ENCODE measurements at regions not wholly inside any gene's neighbourhood (a gene's known extent, or its start where the extent isn't known, plus 50 kb on each side); places are given as distances from the start of the nearest gene placed in this dataset.
"Not testable (repeated sequence)": the region's sequence is repeated elsewhere in the genome, so short reads cannot be mapped to it uniquely, and the experiment has no call there.

GRCh38 chr10:2920637-2921036 is 146.7 kb upstream of the PFKP start:
- DNase-seq (ENCODE audit: low read depth) = no peak

DNA sequence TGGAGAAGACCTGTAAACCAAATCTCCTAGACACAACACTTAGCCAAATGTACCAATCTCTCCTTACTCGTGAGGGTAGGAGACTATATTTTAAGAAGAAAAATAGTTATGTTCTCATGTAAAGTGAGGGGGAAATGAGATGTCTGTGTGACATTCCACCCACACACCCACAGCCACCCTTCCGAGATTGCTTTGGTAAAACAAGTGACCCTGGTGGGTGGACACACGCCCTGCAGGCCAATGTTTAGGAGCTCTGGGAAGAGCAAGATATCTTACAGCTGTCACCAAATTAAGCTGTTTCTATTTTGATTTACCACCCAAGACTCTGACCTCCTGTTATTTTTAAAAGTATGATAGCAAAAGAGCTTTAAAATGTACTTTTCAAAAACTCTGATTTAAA is 147.2 kb upstream of the PFKP start:
- no peak for DNase-seq (ENCODE audit: low read depth)

DNA sequence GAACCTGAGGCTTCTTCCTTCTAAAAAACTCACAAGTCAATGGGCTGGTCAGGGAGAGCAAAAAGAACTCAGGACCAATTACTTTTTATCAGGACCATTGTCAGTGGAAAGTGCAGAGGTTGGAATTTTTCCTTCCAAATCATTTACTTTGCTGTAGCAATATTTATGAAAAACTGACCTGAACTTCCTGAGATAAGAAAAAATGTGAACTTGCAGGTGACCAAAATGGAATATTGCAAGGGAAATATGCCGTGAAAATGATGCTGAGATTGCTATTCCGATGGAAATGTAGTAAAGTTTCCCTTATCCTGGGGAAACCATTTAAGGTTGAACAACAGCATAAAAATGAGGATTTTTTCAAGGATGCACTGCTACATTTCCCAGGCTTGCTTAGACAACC is 148.3 kb upstream of the PFKP start:
- DNase-seq (ENCODE audit: low read depth) = no peak

DNA sequence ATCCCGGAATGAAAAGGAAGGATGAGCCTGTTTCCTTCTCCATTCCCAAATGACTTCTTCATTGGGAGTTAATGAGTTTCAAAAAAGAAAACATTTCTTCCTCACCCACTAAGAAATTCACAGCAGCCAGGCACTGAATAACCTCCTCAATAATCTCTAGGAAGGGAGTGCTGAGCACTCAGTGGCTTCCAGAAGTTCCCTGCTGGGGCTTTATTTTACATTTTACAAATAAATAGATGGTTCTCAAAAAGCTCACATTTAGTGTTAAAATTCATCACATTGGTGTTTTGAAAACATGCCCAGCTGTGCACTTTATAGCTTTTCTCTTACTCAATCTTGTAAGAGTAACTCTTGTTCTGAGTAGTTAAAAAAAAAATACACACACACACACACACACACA is 148.9 kb upstream of the PFKP start:
- no peak for DNase-seq (ENCODE audit: low read depth)

- no peak for DNase-seq (ENCODE audit: low read depth)
Observed at GRCh38 chr10:2917926-2918325, 149.4 kb upstream of the PFKP start.

- DNase-seq (ENCODE audit: low read depth) = no peak
Observed at GRCh38 chr10:2915412-2915811, 151.9 kb upstream of the PFKP start.

GRCh38 chr10:2914741-2915140 is 152.6 kb upstream of the PFKP start:
- no peak for DNase-seq (ENCODE audit: low read depth)

- DNase-seq (ENCODE audit: low read depth) = no peak
Observed at GRCh38 chr10:2913474-2913873, 153.9 kb upstream of the PFKP start.

DNA sequence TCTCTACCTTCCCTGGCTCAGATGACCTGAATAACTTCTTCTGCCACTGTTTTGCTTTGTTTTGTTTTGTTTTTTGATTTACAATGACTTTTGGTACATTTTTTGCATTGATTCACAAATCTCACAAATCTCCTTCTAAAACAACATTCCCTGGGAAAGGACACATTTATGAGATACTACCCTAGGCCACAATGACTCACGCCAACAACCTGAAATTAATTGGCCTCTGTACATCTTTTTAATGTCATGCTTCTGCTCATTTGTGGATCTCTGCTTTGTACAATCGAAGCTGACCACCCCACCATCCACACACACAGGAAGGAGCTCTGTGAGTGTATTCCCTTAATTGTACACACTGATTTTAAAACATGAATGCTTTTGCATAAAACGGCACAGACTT is 156.7 kb upstream of the PFKP start:
- peak; percentile 3 for DNase-seq (ENCODE audit: low read depth)

- no peak for DNase-seq (ENCODE audit: low read depth)
Observed at GRCh38 chr10:2909921-2910320, 157.4 kb upstream of the PFKP start.

- no peak for DNase-seq (ENCODE audit: low read depth)
Observed at GRCh38 chr10:2908851-2909630, 158.3 kb upstream of the PFKP start.

DNA sequence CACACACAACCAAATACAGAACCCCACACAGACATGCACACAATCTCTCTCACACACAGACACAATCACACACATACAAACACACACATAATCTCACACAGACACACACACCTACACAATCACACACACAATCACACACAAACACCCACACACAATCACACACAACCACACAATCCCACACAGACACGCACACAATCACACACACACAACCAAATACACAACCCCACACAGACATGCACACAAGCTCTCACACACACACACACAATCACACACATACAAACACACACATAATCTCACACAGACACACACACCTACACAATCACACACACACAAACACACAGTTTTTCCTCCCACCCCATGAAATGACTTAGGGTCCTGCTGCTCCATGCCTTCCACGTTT is 160.4 kb upstream of the PFKP start:
- no peak for DNase-seq (ENCODE audit: low read depth)

DNA sequence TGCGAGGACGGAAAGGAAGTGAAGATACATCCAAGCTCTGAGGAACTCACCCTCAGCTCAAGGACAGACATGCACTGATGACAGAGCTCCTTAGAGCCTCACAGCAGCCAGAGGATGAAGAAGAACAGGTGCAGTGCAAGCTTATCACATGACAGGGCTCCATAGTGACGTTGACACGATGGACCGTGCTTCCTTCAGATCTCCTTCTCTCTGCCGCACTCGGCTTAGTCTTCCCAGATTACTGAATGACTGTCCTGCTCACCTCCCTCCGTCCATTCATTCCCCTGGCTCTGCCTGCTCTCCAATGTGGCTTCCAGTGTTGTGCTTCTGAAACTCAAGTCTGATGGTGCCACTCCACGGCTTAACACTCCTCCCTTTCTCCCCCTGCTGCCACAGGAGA is 161.5 kb upstream of the PFKP start:
- DNase-seq (ENCODE audit: low read depth) = no peak

- DNase-seq (ENCODE audit: low read depth) = no peak
Observed at GRCh38 chr10:2900530-2900929, 166.8 kb upstream of the PFKP start.

DNA sequence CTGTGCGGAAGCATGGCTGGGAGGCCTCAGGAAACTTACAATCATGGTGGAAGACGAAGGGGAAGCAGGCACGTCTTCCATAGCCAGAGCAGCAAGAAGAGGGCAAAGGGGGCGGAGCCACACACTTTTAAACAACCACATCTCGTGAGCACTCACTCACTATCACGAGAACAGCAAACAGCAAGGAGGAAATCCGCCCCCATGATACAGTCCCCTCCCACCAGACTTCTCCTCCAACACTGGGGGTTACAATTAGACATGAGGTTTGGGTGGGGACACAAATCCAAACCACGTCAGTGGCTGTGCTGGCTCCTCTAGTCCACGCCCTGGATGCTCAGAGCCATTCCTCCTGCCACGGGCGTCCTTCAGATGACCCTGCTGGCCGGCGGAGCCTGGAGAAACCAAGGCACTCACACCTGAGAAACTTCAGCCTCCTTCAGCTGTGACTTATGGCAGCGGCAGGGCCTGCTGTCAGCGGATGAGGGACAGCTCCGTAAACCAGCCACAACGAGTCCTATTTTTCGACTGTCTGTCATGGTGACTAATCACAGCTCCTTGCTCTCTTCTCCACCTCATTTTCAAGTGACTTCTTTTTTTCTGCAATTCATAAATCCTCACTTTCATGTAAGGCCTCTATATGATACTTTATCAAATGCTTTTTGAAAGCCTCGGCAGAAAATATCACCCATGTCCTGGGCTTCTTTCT is 167.9 kb upstream of the PFKP start:
- no peak for DNase-seq (ENCODE audit: low read depth)

DNA sequence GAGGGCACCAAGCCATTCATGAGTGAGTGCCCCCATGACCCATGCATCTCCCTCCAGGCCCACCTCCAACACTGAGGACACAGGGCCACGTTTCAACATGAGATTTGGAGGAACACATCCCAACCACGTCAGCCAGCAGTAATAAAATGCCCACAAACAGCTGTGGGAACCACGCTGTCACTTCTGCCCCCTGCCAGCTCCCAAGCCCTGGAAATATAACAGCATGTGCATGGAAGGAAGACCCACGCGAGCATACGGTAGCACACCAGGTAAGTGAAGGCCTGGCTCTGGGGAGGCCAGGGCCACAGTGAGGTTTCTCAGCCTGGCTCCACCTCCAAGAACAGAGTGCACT is 168.9 kb upstream of the PFKP start:
- no peak for DNase-seq (ENCODE audit: low read depth)

DNA sequence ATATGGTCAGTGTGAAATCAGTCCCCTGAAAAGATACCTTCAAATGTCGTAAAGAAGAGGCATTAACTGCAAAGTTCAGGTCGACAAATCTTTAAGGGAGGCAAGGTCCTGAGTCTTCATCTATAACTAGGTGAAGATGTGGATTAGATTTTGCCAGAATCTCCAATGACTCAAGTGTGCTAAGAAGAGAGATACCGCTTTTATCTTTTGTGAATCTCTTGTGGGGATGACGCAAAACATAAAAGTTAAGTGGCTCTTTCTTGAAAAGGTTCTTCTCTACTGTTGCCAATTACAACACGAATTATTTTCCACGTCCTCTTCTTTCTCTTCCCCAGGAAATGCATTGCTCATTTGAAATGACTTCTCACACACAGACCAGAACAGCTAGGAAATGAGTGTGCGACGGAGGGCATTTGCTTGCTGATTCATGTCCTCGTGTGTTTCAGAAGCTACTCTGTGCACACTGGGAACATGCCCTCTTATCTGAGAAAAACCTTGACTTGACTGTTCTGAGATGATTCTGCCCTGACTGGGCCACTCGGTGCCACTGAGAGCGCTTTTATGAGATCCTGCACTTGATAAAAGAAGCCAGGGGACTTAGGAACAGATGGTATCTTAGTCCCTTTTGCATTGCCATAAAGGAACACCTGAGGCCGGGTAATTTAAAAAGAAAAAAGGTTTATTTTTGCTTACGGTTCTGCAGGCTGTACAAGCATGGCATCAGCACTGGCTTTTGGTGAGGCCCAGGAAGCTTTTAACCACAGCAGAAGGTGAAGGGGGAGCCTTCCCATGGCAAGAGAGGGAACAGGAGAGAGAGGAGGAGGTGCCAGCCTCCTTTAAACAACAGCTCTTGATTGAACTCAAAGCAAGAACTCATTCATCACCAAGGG is 169.5 kb upstream of the PFKP start:
- DNase-seq (ENCODE audit: low read depth) = peak; percentile 2

GRCh38 chr10:2896334-2896733 is 171.0 kb upstream of the PFKP start:
- not testable (repeated sequence) for DNase-seq (ENCODE audit: low read depth)

DNA sequence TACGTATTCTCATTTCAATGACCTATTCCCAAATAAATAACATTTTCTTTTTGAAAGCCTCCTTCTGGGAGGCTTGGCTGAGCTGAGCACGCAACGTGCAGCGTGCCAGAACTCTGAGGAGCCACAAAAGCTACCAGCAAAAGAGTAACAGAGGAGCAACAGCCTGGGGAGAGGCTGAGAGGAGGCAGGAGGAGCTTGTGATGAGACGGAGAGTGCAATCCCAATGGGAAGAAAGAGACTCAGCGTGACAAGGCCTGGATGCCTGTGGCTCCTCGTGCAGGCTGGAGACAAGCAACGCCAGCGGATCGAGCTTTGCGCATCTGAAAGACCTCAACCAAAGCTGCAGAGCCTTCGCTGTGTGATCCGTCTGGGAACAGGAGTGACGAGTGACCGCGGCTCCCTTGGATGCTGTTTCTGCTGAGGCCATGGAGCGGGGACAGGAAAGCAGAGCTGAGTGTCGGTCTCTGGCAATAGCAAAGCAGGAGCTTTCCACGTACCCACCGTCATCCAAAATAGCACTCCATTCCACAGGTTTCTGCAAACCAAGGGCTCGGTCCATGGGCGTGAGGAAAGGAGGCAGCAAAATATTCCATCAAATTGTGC is 171.7 kb upstream of the PFKP start:
- no peak for DNase-seq (ENCODE audit: low read depth)

DNA sequence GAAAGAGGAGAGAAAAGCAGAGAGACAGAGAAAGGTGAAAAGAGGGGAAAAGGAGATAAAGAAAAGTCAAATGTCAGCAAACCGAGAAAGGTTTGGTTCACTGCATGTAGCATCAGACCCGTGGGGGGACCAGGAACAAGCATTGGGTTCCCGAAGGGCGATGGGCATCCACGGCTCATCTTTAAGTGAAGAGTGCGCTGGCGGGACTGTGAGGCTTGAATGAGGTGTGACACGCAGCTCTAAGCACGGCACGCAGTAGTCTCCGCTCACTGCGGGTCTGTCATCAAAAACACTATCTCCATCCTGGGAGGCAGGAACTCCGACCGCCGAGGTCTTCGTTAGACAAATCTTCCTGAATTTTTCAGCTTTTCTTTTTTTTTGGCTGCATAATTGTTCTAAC is 173.4 kb upstream of the PFKP start:
- DNase-seq (ENCODE audit: low read depth) = no peak

DNA sequence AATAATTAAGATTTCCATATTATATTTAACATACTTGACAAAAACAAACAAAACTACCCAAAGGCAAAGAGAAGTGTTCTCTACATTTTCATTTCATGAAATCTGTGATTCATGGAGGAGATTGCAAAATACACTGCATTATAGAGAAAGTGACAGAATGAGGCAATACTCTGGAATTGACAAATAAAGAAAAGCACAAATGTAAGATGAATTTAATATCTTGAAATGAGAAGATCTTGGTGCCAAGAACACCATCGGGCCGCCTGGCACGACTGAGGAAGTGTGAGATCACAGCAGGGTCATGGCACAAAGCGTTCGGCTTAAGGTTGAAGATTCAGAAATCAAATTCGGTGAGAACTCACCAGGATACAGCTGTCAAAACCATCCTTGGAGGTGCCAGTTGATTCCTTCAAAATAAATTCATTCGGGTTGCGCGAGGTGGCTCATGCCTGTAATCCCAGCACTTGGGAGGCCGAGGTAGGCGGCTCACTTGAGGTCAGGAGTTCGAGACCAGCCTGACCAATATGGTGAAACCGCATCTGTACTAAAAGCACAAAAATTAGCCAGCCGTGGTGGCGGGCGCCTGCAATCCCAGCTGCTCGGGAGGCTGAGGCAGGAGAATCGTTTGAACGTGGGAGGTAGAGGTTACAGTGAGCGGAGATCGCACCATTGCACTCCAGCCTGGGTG is 174.0 kb upstream of the PFKP start:
- DNase-seq (ENCODE audit: low read depth) = no peak

- DNase-seq (ENCODE audit: low read depth) = no peak
Observed at GRCh38 chr10:2891770-2892124, 175.6 kb upstream of the PFKP start.
